ENCODE measurements at regions not wholly inside any gene's neighbourhood (a gene's known extent, or its start where the extent isn't known, plus 50 kb on each side); places are given as distances from the start of the nearest gene placed in this dataset.

GRCh38 chr4:17296921-17297890, 214.7 kb downstream of the QDPR start:
- H3K36me3 Mint-ChIP-seq (ENCODE audit: low read depth), result no peaks in the 10 kb centered on the region
- ATAC-seq (ENCODE audit: poor library complexity), result no peak

GRCh38 chr4:17293901-17294300, 218.0 kb downstream of the QDPR start:
- CTCF ChIA-PET, result no interaction called here
- intact Hi-C loops (cut with DNase I, micrococcal nuclease), result no loop called here

More at GRCh38 chr4:17296921-17297890, 214.7 kb downstream of the QDPR start:
- H3K27ac ChIP-seq (ENCODE audit: low read depth in 1 of 2, low read length in 2 of 2), result no peak overlapping the region
- Mint-ChIP-seq H3K4me1 (ENCODE audit: low read depth) (no peaks in the 10 kb centered on the region), H3K9me3 (no peaks in the 10 kb centered on the region), H3K27ac (no peak overlapping the region), H3K27me3 (peaks cover 57% of the 10 kb centered on the region), H3K4me3 (no peak overlapping the region)
- CTCF ChIA-PET, result no interaction called here
- intact Hi-C loops (cut with DNase I, micrococcal nuclease), result no loop called here
- POLR2A ChIA-PET, result no interaction called here
- H3K27me3 ChIP-seq (ENCODE audit: control insufficient read depth in 1 of 2, insufficient read depth in 2 of 2, low read length in 2 of 2), result no peaks in the 10 kb centered on the region
- no peak for TF ChIP-seq CTCF (IDR thresholded peaks at IDR 0.05)
- no peaks in the 10 kb centered on the region for H3K4me1 ChIP-seq (ENCODE audit: insufficient read depth, low read length)
- no peaks in the 10 kb centered on the region for H3K36me3 ChIP-seq (ENCODE audit: insufficient read depth, low read length)
- H3K4me3 ChIP-seq (ENCODE audit: low read length), result no peak overlapping the region
- H3K9me3 ChIP-seq (ENCODE audit: control insufficient read depth in 1 of 2, insufficient read depth in 1 of 2, low read length in 2 of 2), result no peaks in the 10 kb centered on the region
- DNase-seq, result no peak

GRCh38 chr4:17288151-17288550, 223.7 kb downstream of the QDPR start:
- Mint-ChIP-seq H3K27me3 (no peaks in the 10 kb centered on the region), H3K9me3 (no peaks in the 10 kb centered on the region), H3K36me3 (ENCODE audit: low read depth) (no peaks in the 10 kb centered on the region), H3K4me1 (ENCODE audit: low read depth) (no peaks in the 10 kb centered on the region), H3K4me3 (no peak overlapping the region), H3K27ac (no peak overlapping the region)
- Histone ChIP-seq H3K27me3 (ENCODE audit: control insufficient read depth in 1 of 2, insufficient read depth in 2 of 2, low read length in 2 of 2) (no peaks in the 10 kb centered on the region), H3K9me3 (ENCODE audit: control insufficient read depth in 1 of 2, insufficient read depth in 1 of 2, low read length in 2 of 2) (no peaks in the 10 kb centered on the region), H3K4me3 (ENCODE audit: low read length) (no peak overlapping the region), H3K27ac (ENCODE audit: low read depth in 1 of 2, low read length in 2 of 2) (no peak overlapping the region), H3K36me3 (ENCODE audit: insufficient read depth, low read length) (no peaks in the 10 kb centered on the region), H3K4me1 (ENCODE audit: insufficient read depth, low read length) (no peaks in the 10 kb centered on the region)
- ATAC-seq (ENCODE audit: poor library complexity) (no peak), DNase-seq (no peak)
- ChIA-PET POLR2A (no interaction called here), CTCF (no interaction called here)
- TF ChIP-seq CTCF (IDR thresholded peaks at IDR 0.05), result no peak
- intact Hi-C loops (cut with DNase I, micrococcal nuclease), result no loop called here

More at GRCh38 chr4:17293901-17294300, 218.0 kb downstream of the QDPR start:
- TF ChIP-seq CTCF (IDR thresholded peaks at IDR 0.05), result no peak
- POLR2A ChIA-PET, result no interaction called here
- Histone ChIP-seq H3K4me1 (ENCODE audit: insufficient read depth, low read length) (no peaks in the 10 kb centered on the region), H3K27me3 (ENCODE audit: control insufficient read depth in 1 of 2, insufficient read depth in 2 of 2, low read length in 2 of 2) (no peaks in the 10 kb centered on the region), H3K27ac (ENCODE audit: low read depth in 1 of 2, low read length in 2 of 2) (no peak overlapping the region), H3K36me3 (ENCODE audit: insufficient read depth, low read length) (no peaks in the 10 kb centered on the region), H3K9me3 (ENCODE audit: control insufficient read depth in 1 of 2, insufficient read depth in 1 of 2, low read length in 2 of 2) (no peaks in the 10 kb centered on the region), H3K4me3 (ENCODE audit: low read length) (no peak overlapping the region)
- Mint-ChIP-seq H3K27ac (no peak overlapping the region), H3K36me3 (ENCODE audit: low read depth) (no peaks in the 10 kb centered on the region), H3K27me3 (peaks cover 35% of the 10 kb centered on the region), H3K9me3 (no peaks in the 10 kb centered on the region), H3K4me3 (no peak overlapping the region), H3K4me1 (ENCODE audit: low read depth) (no peaks in the 10 kb centered on the region)
- no peak for DNase-seq
- ATAC-seq (ENCODE audit: poor library complexity), result no peak

Measured in CD4-positive, alpha-beta T cell (primary cell).